ENCODE measurements at regions not wholly inside any gene's neighbourhood (a gene's known extent, or its start where the extent isn't known, plus 50 kb on each side); places are given as distances from the start of the nearest gene placed in this dataset.
"Not testable (repeated sequence)": the region's sequence is repeated elsewhere in the genome, so short reads cannot be mapped to it uniquely, and the experiment has no call there.

DNA sequence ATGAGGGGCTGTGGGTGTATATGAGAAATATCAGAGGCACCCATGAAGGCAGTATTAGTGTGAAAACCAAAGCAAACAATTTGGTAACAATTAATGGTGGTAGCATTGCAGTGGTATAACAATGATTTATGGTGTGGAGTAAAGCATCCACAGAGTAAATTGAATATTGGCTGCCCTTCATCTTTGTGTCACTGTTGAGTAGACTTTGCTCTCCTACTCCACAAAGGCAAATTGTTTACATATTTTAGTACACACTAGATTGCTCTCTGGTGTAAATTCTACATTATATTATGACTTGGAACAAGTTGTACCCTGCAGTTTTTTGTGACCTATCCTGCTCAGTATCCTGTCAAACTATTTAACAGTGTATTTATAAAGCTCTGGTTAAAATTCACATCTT is 455.5 kb upstream of the RORB start:
- TF ChIP-seq, protein P1, sequence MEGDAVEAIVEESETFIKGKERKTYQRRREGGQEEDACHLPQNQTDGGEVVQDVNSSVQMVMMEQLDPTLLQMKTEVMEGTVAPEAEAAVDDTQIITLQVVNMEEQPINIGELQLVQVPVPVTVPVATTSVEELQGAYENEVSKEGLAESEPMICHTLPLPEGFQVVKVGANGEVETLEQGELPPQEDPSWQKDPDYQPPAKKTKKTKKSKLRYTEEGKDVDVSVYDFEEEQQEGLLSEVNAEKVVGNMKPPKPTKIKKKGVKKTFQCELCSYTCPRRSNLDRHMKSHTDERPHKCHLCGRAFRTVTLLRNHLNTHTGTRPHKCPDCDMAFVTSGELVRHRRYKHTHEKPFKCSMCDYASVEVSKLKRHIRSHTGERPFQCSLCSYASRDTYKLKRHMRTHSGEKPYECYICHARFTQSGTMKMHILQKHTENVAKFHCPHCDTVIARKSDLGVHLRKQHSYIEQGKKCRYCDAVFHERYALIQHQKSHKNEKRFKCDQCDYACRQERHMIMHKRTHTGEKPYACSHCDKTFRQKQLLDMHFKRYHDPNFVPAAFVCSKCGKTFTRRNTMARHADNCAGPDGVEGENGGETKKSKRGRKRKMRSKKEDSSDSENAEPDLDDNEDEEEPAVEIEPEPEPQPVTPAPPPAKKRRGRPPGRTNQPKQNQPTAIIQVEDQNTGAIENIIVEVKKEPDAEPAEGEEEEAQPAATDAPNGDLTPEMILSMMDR (IDR thresholded peaks at IDR 0.05; ENCODE audit: insufficient read depth, low read depth, low read length, missing control alignments) = no peak
- DNase-seq (ENCODE audit: low read depth) = no peak
- no peak overlapping the region for H3K4me3 ChIP-seq (ENCODE audit: low read depth, low read length)

DNA sequence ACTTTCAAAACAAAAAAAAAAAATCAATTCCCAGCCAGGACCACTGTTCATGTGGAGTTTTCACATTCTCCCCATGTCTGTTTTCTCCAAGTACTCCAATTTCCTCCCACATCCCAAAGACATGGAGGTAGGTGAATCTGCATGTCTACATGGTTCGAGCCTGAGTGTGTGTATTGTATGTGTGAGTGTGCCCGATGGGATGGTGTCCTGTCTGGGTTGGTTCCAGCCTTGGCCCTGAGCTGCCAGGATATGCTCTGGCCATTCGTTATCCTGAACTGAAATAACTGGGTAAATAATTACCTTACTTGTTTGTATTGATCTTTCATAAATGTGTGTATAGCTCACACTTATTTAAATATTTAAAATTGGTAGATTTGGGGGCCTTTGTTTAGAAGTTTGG is 452.3 kb upstream of the RORB start:
- H3K4me3 ChIP-seq (ENCODE audit: low read depth, low read length) = no peak overlapping the region
- DNase-seq (ENCODE audit: low read depth) = no peak
- TF ChIP-seq, protein P1 (IDR thresholded peaks at IDR 0.05; ENCODE audit: insufficient read depth, low read depth, low read length, missing control alignments) = no peak

DNA sequence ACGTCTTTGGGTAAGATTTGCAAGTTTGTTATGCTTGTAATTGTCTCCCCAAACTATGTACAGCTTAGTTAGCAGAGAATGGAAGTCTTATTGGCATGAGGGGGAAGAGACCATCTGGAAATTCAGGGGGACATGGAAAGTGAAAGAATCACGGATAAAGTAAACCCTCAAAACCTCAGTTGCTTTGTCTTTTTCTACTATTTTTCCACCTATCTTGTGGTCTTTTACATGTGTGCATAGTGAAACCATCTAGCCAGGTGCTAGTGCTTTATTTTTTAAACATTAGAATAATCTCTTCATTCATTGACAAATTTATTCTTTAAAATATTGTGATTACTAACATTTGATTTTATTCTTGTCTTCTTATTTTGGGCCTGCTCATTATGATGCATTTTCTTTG is 441.1 kb upstream of the RORB start:
- TF ChIP-seq, protein P1 (IDR thresholded peaks at IDR 0.05; ENCODE audit: insufficient read depth, low read depth, low read length, missing control alignments) = no peak
- DNase-seq (ENCODE audit: low read depth) = no peak
- H3K4me3 ChIP-seq (ENCODE audit: low read depth, low read length) = no peak overlapping the region

DNA sequence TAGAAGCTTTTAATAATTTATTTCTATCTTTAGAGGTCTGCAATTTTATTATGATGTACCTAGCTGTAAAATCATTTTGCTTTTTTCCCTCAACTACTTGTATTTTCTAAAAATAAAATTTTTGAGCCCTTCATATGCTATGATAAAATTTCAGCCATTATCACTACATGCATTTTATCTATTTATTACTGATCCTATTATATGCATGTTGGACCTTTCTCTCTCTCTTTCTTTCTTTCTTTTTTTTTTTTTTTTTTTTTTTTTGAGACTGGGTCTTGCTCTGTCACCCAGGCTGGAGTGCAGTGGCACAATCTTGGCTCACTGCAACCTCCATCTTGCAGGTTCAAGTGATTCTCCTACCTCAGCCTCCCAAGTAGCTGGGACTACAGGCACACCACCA is 440.1 kb upstream of the RORB start:
- not testable (repeated sequence) for H3K4me3 ChIP-seq (ENCODE audit: low read depth, low read length); DNase-seq (ENCODE audit: low read depth)

DNA sequence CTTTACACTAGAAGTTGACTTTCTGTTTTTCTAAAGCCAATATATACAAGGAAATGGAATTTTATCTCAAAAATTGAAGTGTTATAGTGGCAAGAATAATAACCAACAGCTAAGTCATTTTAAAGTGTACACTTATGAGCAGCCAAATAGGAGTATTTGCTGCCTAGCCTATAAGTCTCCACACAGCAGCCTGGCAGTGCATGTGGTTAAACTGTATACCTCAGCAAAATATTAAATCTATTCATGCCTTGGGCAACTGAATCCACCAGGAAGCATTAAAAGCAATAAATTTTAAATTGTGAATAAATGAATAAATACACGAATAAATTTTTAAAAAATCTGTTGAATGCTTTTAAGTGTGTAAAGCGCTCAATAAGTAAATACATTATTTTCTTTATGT is 432.4 kb upstream of the RORB start:
- no peak overlapping the region for H3K4me3 ChIP-seq (ENCODE audit: low read depth, low read length)
- no peak for DNase-seq (ENCODE audit: low read depth)
- TF ChIP-seq, protein P1 (IDR thresholded peaks at IDR 0.05; ENCODE audit: insufficient read depth, low read depth, low read length, missing control alignments) = no peak

DNA sequence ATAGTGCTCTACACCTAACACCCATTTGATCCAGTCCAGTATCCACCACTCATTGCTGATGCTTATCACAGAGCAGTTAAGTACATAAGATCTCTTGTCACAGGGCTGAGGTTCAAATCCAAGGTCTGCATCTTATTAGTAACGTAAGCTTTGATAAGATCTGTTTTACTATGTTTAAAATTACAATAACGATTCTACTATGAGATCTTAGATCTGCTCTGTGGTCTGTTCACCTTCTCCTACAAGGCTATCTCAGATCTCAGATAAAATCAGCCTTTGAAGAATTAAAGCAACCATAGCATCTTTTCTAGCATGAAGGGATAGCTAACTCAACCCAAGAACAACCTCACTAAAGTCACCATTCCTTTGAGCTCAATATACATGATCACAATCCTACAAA is 431.0 kb upstream of the RORB start:
- no peak for DNase-seq (ENCODE audit: low read depth)
- H3K4me3 ChIP-seq (ENCODE audit: low read depth, low read length) = no peak overlapping the region
- TF ChIP-seq, protein P1 (IDR thresholded peaks at IDR 0.05; ENCODE audit: insufficient read depth, low read depth, low read length, missing control alignments) = no peak

DNA sequence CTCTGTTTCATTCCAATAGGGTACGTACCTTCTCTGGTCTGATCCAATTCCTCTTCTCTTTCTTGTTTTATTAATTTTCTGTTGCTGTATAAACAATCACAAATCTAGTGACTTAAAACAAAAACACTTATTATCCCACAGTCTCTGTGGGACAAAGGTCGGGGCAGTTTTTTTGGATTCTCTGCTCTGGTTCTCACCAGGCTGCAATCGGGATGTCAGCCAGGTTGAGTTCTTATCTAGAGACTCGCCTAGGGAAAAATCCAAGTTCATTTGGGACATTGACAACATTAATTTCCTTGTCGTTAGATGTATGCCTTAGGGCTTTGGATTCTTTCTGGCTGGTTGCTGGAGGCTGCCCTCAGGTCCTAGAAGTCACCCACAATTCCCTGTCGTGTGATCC is 430.5 kb upstream of the RORB start:
- TF ChIP-seq, protein P1 (IDR thresholded peaks at IDR 0.05; ENCODE audit: insufficient read depth, low read depth, low read length, missing control alignments) = no peak
- DNase-seq (ENCODE audit: low read depth) = no peak
- no peak overlapping the region for H3K4me3 ChIP-seq (ENCODE audit: low read depth, low read length)

DNA sequence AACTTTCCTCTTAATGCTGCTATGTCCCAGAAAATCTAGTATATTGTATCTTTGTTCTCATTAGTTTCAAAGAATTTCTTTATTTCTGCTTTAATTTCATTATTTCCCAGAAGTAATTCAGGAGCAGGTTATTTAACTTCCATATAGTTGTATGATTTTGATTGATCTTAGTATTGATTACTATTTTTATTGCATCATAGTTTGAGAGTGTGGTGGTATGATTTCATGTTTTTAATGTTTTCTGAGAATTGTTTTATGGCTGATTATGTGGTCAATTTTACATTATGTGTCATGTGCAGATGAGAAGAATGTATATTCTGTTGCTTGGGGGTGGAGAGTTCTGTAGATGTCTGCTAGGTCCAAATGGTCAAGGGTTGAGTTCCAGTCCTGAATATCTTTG is 425.6 kb upstream of the RORB start:
- H3K4me3 ChIP-seq (ENCODE audit: low read depth, low read length) = no peak overlapping the region
- TF ChIP-seq, protein P1 (IDR thresholded peaks at IDR 0.05; ENCODE audit: insufficient read depth, low read depth, low read length, missing control alignments) = no peak
- DNase-seq (ENCODE audit: low read depth) = no peak
